MM.1S (cell line): ENCODE measurements at regions not wholly inside any gene's neighbourhood (a gene's known extent, or its start where the extent isn't known, plus 50 kb on each side); places are given as distances from the start of the nearest gene placed in this dataset.

Experiments
- DNase-seq: peaks from one replicate; pipeline ENCODE4 v3.0.0-alpha.2; 2015
- H2AFZ ChIP-seq: fragments of 300-600 bp; sonication (generic); 2 replicates; pipeline ENCODE4 v1.6.0; 2016; ENCODE audit warnings: antibody characterized with exemption, low read length
- H3F3A ChIP-seq: fragments of 300-600 bp; sonication (generic); 2 replicates; pipeline ENCODE4 v1.6.1; 2016; ENCODE audit warnings: mild to moderate bottlenecking, antibody characterized with exemption, low read length, moderate library complexity, mixed read lengths; ENCODE audit not compliant: insufficient read depth
- H3K27ac ChIP-seq: fragments of 300-600 bp; sonication (generic); 2 replicates; pipeline ENCODE4 v1.5.1; 2016; ENCODE audit warnings: mild to moderate bottlenecking, low read length
- H3K27me3 ChIP-seq: fragments of 300-600 bp; sonication (generic); replicated peaks from 2 replicates; pipeline ENCODE4 v1.6.0; 2016; ENCODE audit warnings: low read length; ENCODE audit not compliant: insufficient read depth
- H3K36me3 ChIP-seq: fragments of 300-600 bp; sonication (generic); replicated peaks from 2 replicates; pipeline ENCODE4 v1.6.1; 2016; ENCODE audit warnings: mild to moderate bottlenecking, low read length, mixed read lengths; ENCODE audit not compliant: insufficient read depth
- H3K4me1 ChIP-seq: fragments of 300-600 bp; sonication (generic); 2 replicates; pipeline ENCODE4 v1.6.1; 2016; ENCODE audit warnings: low read length, mixed read lengths
- H3K4me2 ChIP-seq: fragments of 300-600 bp; sonication (generic); 2 replicates; pipeline ENCODE4 v1.6.0; 2016; ENCODE audit warnings: low read depth, low read length
- H3K4me3 ChIP-seq: fragments of 300-600 bp; sonication (generic); 2 replicates; pipeline ENCODE4 v1.5.1; 2016; ENCODE audit warnings: low read length, mixed read lengths
- H3K79me2 ChIP-seq: fragments of 300-600 bp; sonication (generic); 2 replicates; pipeline ENCODE4 v1.6.1; 2016; ENCODE audit warnings: mixed run types, low read length, mixed read lengths
- H3K9ac ChIP-seq: fragments of 300-600 bp; sonication (generic); 2 replicates; pipeline ENCODE4 v1.6.1; 2016; ENCODE audit warnings: low read length, mixed read lengths
- H3K9me2 ChIP-seq: fragments of 300-600 bp; sonication (generic); replicated peaks from 2 replicates; pipeline ENCODE4 v1.6.1; 2016; ENCODE audit warnings: mild to moderate bottlenecking, low read length, mixed read lengths; ENCODE audit not compliant: insufficient read depth
- H3K9me3 ChIP-seq: fragments of 300-600 bp; sonication (generic); replicated peaks from 2 replicates; pipeline ENCODE4 v1.6.1; 2016; ENCODE audit warnings: mild to moderate bottlenecking, low read length, mixed read lengths; ENCODE audit not compliant: insufficient read depth
- H4K20me1 ChIP-seq: fragments of 300-600 bp; sonication (generic); 2 replicates; pipeline ENCODE4 v1.6.1; 2016; ENCODE audit warnings: mild to moderate bottlenecking, low read length, moderate library complexity, mixed read lengths; ENCODE audit not compliant: insufficient read depth
- CTCF ChIP-seq: fragments of 300-600 bp; sonication (generic); IDR thresholded peaks from 2 replicates; pipeline ENCODE4 v1.5.1; 2016; ENCODE audit warnings: antibody characterized with exemption, low read length, mixed read lengths
- EZH2 ChIP-seq: fragments of 300-600 bp; sonication (generic); optimal IDR thresholded peaks from 2 replicates; pipeline ENCODE3; 2017; ENCODE audit warnings: low read depth, mild to moderate bottlenecking, antibody characterized with exemption, low read length, mixed read lengths
- EZH2phosphoT487 ChIP-seq: fragments of 300-600 bp; sonication (generic); IDR thresholded peaks from 2 replicates; pipeline ENCODE4 v1.6.1; 2018; ENCODE audit warnings: antibody characterized with exemption, low read length

- Histone ChIP-seq H3K27ac (no peak overlapping the region), H3K9me2 (no peaks in the 10 kb centered on the region), H3K27me3 (no peaks in the 10 kb centered on the region), H4K20me1 (no peaks in the 10 kb centered on the region), H3K4me2 (no peak overlapping the region), H3K79me2 (no peaks in the 10 kb centered on the region), H3K9ac (no peak overlapping the region), H3K4me3 (no peak overlapping the region), H3F3A (no peaks in the 10 kb centered on the region), H3K36me3 (no peaks in the 10 kb centered on the region), H2AFZ (no peak overlapping the region), H3K4me1 (no peaks in the 10 kb centered on the region), H3K9me3 (no peaks in the 10 kb centered on the region)
- DNase-seq = no peak
- TF ChIP-seq EZH2phosphoT487 (no peak), CTCF (no peak), EZH2 (no peak)
Measured at GRCh38 chr16:73428121-73428520, 380.2 kb upstream of the ZFHX3 start.

- no peaks in the 10 kb centered on the region for H3K4me1 ChIP-seq
- no peaks in the 10 kb centered on the region for H3K9me3 ChIP-seq
- no peaks in the 10 kb centered on the region for H4K20me1 ChIP-seq
- H2AFZ ChIP-seq = no peak overlapping the region
- H3K4me3 ChIP-seq = no peak overlapping the region
- no peaks in the 10 kb centered on the region for H3K79me2 ChIP-seq
- no peaks in the 10 kb centered on the region for H3K36me3 ChIP-seq
- no peak overlapping the region for H3K4me2 ChIP-seq
- H3K9ac ChIP-seq = no peak overlapping the region
- no peaks in the 10 kb centered on the region for H3K27me3 ChIP-seq
- no peaks in the 10 kb centered on the region for H3F3A ChIP-seq
- TF ChIP-seq EZH2phosphoT487 = no peak
- no peak for TF ChIP-seq EZH2
- no peak for TF ChIP-seq CTCF
- H3K9me2 ChIP-seq = no peaks in the 10 kb centered on the region
- DNase-seq = no peak
- H3K27ac ChIP-seq = no peak overlapping the region
Measured at GRCh38 chr16:73427164-73427563, 379.2 kb upstream of the ZFHX3 start.

- H3K9me3 ChIP-seq = no peaks in the 10 kb centered on the region
- no peak for DNase-seq
- no peaks in the 10 kb centered on the region for H3K36me3 ChIP-seq
- TF ChIP-seq EZH2phosphoT487 (no peak), CTCF (no peak), EZH2 (no peak)
- H3K79me2 ChIP-seq = no peaks in the 10 kb centered on the region
- no peak overlapping the region for H3K4me3 ChIP-seq
- no peaks in the 10 kb centered on the region for H3K27me3 ChIP-seq
- no peak overlapping the region for H2AFZ ChIP-seq
- no peak overlapping the region for H3K27ac ChIP-seq
- no peak overlapping the region for H3K9ac ChIP-seq
- H3K4me1 ChIP-seq = no peaks in the 10 kb centered on the region
- H3F3A ChIP-seq = no peaks in the 10 kb centered on the region
- H3K4me2 ChIP-seq = no peak overlapping the region
- H4K20me1 ChIP-seq = no peaks in the 10 kb centered on the region
- no peaks in the 10 kb centered on the region for H3K9me2 ChIP-seq
Measured at GRCh38 chr16:73426433-73427160, 378.7 kb upstream of the ZFHX3 start.
